Cardiac fibroblast (primary cell): ENCODE measurements at regions not wholly inside any gene's neighbourhood (a gene's known extent, or its start where the extent isn't known, plus 50 kb on each side); places are given as distances from the start of the nearest gene placed in this dataset.
A peak's percentile ranks its signal among the peaks of the same experiment; 100 is the strongest.

Source experiments
- DNase-seq, 2 donors: peaks; one replicate each; pipeline versions ENCODE4 v3.0.0 to v3.0.0-alpha.2; 2010; ENCODE audit warnings: low read depth in 2 of 2
- H3K4me3 ChIP-seq, 2 donors: replicated peaks in 1 of 2; 1 replicate in 1 of 2; 2 replicates in 1 of 2; pipeline ENCODE4 v1.5.1; 2011; ENCODE audit warnings: low read depth in 2 of 2, low read length in 2 of 2, mild to moderate bottlenecking in 2 of 2, moderate library complexity in 1 of 2
- TF ChIP-seq, protein P1 (sequence below): IDR thresholded peaks from one replicate; pipeline ENCODE4 v1.5.1; 2011; ENCODE audit warnings: low read depth, mild to moderate bottlenecking, low read length, inconsistent platforms

DNA sequence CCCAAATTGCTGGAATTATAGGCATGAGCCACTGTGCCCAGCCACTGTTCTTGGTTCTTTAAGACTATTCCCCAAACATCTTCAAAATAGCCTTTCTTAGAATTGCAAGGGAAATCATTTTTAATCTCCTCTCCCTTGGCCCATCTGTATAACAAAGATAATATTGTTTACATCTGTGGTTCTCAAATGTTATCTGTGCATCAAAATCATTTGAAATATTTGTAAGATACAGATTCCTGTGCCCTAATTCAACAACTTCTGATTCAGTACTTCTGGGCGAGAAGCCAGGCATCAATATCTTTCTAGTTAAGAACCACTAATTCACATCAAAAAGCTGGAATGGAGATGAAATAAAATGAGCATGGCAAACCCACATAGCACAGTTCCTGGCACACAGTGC is 83.0 kb downstream of the TMPRSS5 start:
- TF ChIP-seq, protein P1, sequence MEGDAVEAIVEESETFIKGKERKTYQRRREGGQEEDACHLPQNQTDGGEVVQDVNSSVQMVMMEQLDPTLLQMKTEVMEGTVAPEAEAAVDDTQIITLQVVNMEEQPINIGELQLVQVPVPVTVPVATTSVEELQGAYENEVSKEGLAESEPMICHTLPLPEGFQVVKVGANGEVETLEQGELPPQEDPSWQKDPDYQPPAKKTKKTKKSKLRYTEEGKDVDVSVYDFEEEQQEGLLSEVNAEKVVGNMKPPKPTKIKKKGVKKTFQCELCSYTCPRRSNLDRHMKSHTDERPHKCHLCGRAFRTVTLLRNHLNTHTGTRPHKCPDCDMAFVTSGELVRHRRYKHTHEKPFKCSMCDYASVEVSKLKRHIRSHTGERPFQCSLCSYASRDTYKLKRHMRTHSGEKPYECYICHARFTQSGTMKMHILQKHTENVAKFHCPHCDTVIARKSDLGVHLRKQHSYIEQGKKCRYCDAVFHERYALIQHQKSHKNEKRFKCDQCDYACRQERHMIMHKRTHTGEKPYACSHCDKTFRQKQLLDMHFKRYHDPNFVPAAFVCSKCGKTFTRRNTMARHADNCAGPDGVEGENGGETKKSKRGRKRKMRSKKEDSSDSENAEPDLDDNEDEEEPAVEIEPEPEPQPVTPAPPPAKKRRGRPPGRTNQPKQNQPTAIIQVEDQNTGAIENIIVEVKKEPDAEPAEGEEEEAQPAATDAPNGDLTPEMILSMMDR = no peak
- no peak for DNase-seq

GRCh38 chr11:113618360-113618759 is 87.7 kb downstream of the TMPRSS5 start:
- no peak overlapping the region for H3K4me3 ChIP-seq
- DNase-seq = peak; percentile 30 to 70
- TF ChIP-seq, protein P1 = no peak

More for the DNA sequence above, 83.0 kb downstream of the TMPRSS5 start:
- no peak overlapping the region for H3K4me3 ChIP-seq

DNA sequence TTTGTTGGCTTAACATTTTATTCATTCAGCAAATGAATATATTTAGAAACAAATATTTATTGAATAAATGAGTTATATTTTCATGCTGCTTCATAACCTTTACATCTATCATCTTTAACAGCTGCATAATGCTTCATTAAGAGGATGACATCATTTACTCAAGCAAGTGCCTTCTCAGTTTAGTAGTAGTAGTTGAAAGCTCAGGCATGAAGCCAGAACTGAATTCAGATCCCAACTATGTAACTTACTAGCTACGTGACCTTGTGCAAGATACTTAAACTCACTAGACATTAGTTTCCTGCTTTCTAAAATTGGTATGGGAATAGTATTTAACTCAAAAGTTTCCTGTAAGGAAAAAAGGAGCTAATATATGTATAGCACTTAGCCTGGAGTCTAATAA is 90.3 kb downstream of the TMPRSS5 start:
- peak; percentile 6 to 58 for DNase-seq
- TF ChIP-seq, protein P1 = no peak
- H3K4me3 ChIP-seq = no peak overlapping the region

- no peak overlapping the region for H3K4me3 ChIP-seq
- DNase-seq = no peak
- TF ChIP-seq, protein P1 = no peak
Observed at GRCh38 chr11:113615098-113615497, 91.0 kb downstream of the TMPRSS5 start.

GRCh38 chr11:113614097-113614496 is 92.0 kb downstream of the TMPRSS5 start:
- TF ChIP-seq, protein P1 = no peak
- DNase-seq = no peak
- no peak overlapping the region for H3K4me3 ChIP-seq

DNA sequence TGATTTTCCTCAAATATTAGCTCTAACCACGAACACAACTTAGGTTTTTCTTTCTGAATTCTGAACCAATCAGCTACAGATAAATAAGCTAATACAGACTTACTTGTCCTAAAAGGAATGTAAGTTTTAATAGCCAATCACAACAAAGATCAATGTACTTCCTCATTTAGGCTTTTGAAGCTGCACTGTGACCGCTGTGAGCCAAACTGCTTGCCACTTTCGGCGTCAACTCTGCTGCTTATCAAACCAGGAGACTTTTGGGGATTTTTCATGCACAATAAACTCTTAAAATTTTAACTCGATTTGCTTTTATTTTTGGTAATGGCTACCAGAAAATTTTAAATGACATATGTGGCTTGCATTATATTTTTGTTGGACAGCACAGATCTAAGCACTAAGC is 92.5 kb downstream of the TMPRSS5 start:
- no peak overlapping the region for H3K4me3 ChIP-seq
- no peak for DNase-seq
- TF ChIP-seq, protein P1 = no peak

DNA sequence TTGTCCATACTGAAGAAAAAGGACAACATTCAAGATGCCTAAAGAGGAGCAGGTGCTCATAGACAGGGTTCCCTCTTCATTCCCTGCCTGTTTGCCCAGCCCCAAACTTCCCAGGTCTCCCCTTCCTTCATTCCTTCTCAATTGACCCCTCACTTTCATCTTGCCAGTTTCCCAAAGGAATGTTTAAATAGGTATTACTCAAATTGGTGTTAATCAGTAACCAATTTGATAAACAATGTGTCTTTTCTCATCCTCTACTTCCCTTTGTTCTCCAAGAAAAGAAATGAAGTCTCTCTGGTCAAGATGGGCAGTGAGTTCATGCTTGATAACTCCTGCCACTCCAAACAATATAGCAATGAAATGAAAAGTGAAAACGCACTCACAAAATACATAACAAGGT is 101.9 kb downstream of the TMPRSS5 start:
- DNase-seq = no peak
- no peak overlapping the region for H3K4me3 ChIP-seq
- TF ChIP-seq, protein P1 = no peak
